H1 (cell line): ENCODE measurements at regions not wholly inside any gene's neighbourhood (a gene's known extent, or its start where the extent isn't known, plus 50 kb on each side); places are given as distances from the start of the nearest gene placed in this dataset.

ENCODE experiments used
- CEBPB ChIP-seq: IDR thresholded peaks from 2 replicates; pipeline ENCODE4 v1.6.1; 2012; ENCODE audit warnings: low read depth, low read length
- CTCF ChIP-seq, 3 experiments: IDR thresholded peaks; 1 replicate in 2 of 3; 2 replicates in 1 of 3; pipeline versions ENCODE4 v1.5.1 to v1.6.1; 2011; ENCODE audit warnings: low read length in 3 of 3, mild to moderate bottlenecking in 3 of 3, inconsistent platforms in 2 of 3, low read depth in 1 of 3, moderate library complexity in 1 of 3; ENCODE audit not compliant: insufficient read depth in 1 of 3; ENCODE audit errors: control extremely low read depth in 1 of 3
- EZH2 ChIP-seq: fragments of 200-600 bp; sonication (generic); IDR thresholded peaks from 2 replicates; pipeline ENCODE4 v1.7.1; 2012; ENCODE audit warnings: low read depth, mild to moderate bottlenecking, moderate library complexity, low read length, inconsistent platforms; ENCODE audit not compliant: severe bottlenecking
- GTF2F1 ChIP-seq: IDR thresholded peaks from 2 replicates; pipeline ENCODE4 v1.6.1; 2012; ENCODE audit warnings: low read depth, low read length, improper control_type of control experiment, borderline replicate concordance
- KDM1A ChIP-seq: fragments of 200-600, 300-600 bp; sonication (generic); IDR thresholded peaks from 2 replicates; pipeline ENCODE4 v1.7.1; 2016; ENCODE audit warnings: mild to moderate bottlenecking, low read length, borderline replicate concordance
- POLR2A ChIP-seq, 2 experiments: IDR thresholded peaks; 1 replicate in 1 of 2; 2 replicates in 1 of 2; pipeline ENCODE4 v1.6.1; 2011; ENCODE audit warnings: low read depth in 2 of 2, low read length in 2 of 2, mild to moderate bottlenecking in 2 of 2; ENCODE audit errors: control extremely low read depth in 1 of 2
- RAD21 ChIP-seq, 2 experiments: IDR thresholded peaks in 1 of 2; conservative IDR thresholded peaks in 1 of 2; 2 replicates each; pipeline ENCODE4 v1.6.1; 2011; ENCODE audit warnings: low read depth in 2 of 2, low read length in 2 of 2, improper control_type of control experiment in 1 of 2, inconsistent platforms in 1 of 2, mild to moderate bottlenecking in 1 of 2, moderate library complexity in 1 of 2
- RFX5 ChIP-seq: IDR thresholded peaks from 2 replicates; pipeline ENCODE4 v1.6.1; 2011; ENCODE audit warnings: low read depth, low read length, improper control_type of control experiment, borderline replicate concordance
- RNF2 ChIP-seq: fragments of 200-900, 300-1000 bp; sonication (generic); IDR thresholded peaks from 2 replicates; pipeline ENCODE4 v1.7.1; 2016; ENCODE audit warnings: borderline replicate concordance, low read depth, mild to moderate bottlenecking, antibody characterized with exemption, low read length; ENCODE audit not compliant: poor library complexity, severe bottlenecking; ENCODE audit errors: missing control alignments
- SIN3A ChIP-seq, 2 experiments: IDR thresholded peaks in 1 of 2; conservative IDR thresholded peaks in 1 of 2; 2 replicates each; pipeline ENCODE4 v1.6.1; 2011 to 2012; ENCODE audit warnings: low read length in 2 of 2, improper control_type of control experiment in 1 of 2, low read depth in 1 of 2, mild to moderate bottlenecking in 1 of 2
- SUZ12 ChIP-seq: fragments of 200-600 bp; sonication (generic); IDR thresholded peaks from 2 replicates; pipeline ENCODE4 v1.6.1; 2012; ENCODE audit warnings: mild to moderate bottlenecking, inconsistent platforms, low read length, moderate library complexity, mixed read lengths
- TAF1 ChIP-seq: IDR thresholded peaks from 2 replicates; pipeline ENCODE4 v1.6.1; 2011; ENCODE audit warnings: mild to moderate bottlenecking, low read depth, low read length

- TF ChIP-seq CTCF (IDR thresholded peaks at IDR 0.05; ENCODE audit: control extremely low read depth in 1 of 3, insufficient read depth in 1 of 3, low read depth in 1 of 3, low read length in 3 of 3) = no peak
- TF ChIP-seq POLR2A (IDR thresholded peaks at IDR 0.05; ENCODE audit: control extremely low read depth in 1 of 2, low read depth in 2 of 2, low read length in 2 of 2) = no peak
- no peak for TF ChIP-seq EZH2
- TF ChIP-seq RFX5 = no peak
- no peak for TF ChIP-seq SIN3A (conservative IDR thresholded peaks at IDR 0.05 in 1 of 2, IDR thresholded peaks at IDR 0.05 in 1 of 2; ENCODE audit: low read depth in 1 of 2, low read length in 2 of 2)
- TF ChIP-seq SUZ12 = no peak
- no peak for TF ChIP-seq KDM1A
- TF ChIP-seq RAD21 (IDR thresholded peaks at IDR 0.05 in 1 of 2, conservative IDR thresholded peaks at IDR 0.05 in 1 of 2; ENCODE audit: low read depth in 2 of 2, low read length in 2 of 2) = no peak
- no peak for TF ChIP-seq CEBPB
- TF ChIP-seq TAF1 = no peak
- no peak for TF ChIP-seq RNF2
- no peak for TF ChIP-seq GTF2F1
Measured at GRCh38 chr16:63323055-63323454, 1286.8 kb upstream of the CDH8 start.
